VCaP (cell line): ENCODE measurements at regions not wholly inside any gene's neighbourhood (a gene's known extent, or its start where the extent isn't known, plus 50 kb on each side); places are given as distances from the start of the nearest gene placed in this dataset.

Experiments
- H3K27ac ChIP-seq: fragments of 450-650 bp; 2 replicates; pipeline ENCODE4 v1.5.1; 2017
- TF ChIP-seq, protein P1 (sequence below): fragments of 450-650 bp; conservative IDR thresholded peaks from 2 replicates; pipeline ENCODE4 v1.5.1; 2017; ENCODE audit warnings: mild to moderate bottlenecking, moderate library complexity

DNA sequence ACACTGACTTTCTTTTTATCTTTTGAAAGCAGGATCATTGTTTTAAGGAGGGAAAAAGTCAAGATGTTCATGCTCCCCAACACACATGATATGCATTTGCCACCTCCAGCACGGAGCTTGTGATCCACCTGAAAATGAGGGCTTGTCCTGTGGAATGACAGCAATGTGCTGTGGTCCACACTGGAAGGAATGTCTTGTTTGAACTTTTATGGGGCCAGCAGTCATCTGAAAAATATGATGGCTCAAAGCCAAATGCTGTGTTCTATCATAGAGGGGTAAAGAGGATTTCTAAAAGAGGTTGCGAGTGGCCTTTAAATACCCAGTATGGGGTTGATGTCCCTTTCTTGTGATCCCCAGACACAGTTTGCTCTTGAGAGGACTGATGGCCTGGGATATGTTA, 226.5 kb upstream of the SPRED2 start:
- no peak overlapping the region for H3K27ac ChIP-seq
- TF ChIP-seq, protein P1, sequence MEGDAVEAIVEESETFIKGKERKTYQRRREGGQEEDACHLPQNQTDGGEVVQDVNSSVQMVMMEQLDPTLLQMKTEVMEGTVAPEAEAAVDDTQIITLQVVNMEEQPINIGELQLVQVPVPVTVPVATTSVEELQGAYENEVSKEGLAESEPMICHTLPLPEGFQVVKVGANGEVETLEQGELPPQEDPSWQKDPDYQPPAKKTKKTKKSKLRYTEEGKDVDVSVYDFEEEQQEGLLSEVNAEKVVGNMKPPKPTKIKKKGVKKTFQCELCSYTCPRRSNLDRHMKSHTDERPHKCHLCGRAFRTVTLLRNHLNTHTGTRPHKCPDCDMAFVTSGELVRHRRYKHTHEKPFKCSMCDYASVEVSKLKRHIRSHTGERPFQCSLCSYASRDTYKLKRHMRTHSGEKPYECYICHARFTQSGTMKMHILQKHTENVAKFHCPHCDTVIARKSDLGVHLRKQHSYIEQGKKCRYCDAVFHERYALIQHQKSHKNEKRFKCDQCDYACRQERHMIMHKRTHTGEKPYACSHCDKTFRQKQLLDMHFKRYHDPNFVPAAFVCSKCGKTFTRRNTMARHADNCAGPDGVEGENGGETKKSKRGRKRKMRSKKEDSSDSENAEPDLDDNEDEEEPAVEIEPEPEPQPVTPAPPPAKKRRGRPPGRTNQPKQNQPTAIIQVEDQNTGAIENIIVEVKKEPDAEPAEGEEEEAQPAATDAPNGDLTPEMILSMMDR = no peak

DNA sequence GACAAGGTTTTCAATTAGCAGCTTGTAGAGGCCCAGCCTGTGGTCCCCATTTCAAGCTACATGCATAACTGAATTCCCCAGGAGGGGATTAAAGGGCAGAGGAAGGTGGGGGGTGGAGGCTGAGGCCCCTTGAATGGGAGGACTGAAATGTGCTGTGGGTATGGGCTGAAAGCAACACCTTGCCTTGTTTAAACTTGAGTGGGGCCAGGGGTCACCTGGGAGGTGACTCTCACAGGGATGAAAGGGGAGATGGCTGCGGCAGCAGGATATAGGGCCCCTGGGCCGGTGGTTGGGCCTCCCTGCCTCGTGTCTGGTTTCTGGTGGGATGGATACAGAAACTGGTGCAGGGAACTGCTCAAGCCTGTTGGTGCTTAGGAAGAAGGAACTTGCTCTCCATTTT, 225.9 kb upstream of the SPRED2 start:
- TF ChIP-seq, protein P1 = no peak
- no peak overlapping the region for H3K27ac ChIP-seq

DNA sequence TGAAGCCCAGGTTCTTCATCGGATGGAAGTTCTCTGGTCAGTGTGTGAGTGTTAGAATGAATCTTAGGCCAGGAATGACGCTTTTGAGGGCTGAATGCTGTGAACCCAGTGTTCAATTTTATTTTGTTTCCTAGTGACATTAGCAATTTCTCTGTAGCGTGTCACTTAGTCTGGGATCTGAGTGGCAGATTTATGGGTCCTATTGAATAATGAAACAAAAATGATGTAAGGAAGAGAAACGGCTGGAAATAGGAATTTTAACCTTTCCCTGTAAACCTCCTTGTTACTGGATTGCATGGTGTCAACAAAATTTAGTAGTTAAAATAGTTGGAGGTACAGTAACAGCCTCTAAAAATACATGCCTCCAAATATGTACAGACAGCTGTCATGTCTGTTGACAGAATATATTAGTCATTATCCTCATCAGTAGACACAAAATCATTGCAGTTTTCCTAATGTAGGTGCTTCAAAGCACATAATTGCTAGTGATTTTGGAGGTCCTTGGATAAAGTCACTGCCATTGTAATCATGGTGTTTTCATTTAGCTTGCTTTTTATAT, 223.8 kb upstream of the SPRED2 start:
- no peak overlapping the region for H3K27ac ChIP-seq
- TF ChIP-seq, protein P1 = no peak

DNA sequence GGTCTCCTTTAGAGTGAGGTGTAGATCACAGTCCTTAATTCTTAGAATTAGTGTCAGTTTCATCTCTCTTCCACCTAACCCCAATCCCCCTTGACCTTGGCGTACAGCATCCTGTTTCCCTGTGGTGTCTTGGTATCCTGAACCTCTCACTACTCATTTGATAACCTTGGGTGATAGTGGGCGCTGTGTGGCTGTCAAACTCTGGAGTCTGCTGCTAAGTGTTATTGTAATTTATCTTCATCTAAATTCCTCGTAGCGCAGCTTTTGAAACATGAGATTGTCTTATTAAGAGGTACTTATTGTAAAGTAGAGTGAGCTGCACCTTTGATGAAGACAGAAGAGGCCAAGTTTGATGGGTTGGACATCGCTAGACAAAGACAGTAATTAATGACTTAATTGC, 222.6 kb upstream of the SPRED2 start:
- H3K27ac ChIP-seq = no peak overlapping the region

DNA sequence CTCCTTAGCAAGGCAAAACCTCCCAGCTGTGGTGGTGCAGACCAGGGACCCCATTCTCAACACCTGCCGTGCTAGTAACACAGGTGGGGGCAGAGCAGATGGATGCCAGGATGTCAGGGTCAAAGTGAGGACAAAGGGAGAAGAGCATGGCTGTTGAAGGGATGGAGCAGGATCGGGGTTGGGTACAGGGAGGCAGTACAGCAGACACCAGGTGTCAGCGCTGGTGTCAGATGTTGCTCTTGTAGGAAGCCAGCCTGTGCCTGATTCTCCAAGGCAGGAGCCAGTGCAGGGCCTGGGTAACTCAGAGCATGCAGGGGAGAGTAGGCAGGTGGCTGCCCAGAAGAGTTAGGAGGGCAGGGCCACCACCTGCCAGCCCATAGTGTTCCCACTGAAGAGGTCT, 222.1 kb upstream of the SPRED2 start:
- TF ChIP-seq, protein P1 = no peak
- no peak overlapping the region for H3K27ac ChIP-seq

More for the DNA sequence above, 222.6 kb upstream of the SPRED2 start:
- TF ChIP-seq, protein P1 = no peak

DNA sequence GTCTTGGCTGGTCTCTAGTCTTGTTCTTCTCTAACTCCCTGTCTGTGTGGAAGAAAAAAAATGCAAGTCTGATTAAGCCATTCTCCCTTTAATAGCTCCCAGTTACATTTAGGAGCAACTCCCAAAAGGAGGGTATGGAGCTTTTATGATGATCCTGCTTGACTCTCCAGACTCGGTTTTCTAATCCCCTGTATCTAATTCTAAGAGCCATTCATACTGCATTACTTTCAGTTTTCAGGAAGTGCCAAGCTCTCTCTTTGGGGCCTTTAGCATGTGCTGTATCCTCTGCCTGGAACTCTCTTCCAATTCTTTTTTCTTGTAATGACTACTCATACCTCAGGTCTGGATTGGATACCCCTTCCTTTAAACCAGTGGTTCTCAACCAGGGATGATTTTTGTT, 219.7 kb upstream of the SPRED2 start:
- TF ChIP-seq, protein P1 = no peak
- H3K27ac ChIP-seq = no peak overlapping the region

DNA sequence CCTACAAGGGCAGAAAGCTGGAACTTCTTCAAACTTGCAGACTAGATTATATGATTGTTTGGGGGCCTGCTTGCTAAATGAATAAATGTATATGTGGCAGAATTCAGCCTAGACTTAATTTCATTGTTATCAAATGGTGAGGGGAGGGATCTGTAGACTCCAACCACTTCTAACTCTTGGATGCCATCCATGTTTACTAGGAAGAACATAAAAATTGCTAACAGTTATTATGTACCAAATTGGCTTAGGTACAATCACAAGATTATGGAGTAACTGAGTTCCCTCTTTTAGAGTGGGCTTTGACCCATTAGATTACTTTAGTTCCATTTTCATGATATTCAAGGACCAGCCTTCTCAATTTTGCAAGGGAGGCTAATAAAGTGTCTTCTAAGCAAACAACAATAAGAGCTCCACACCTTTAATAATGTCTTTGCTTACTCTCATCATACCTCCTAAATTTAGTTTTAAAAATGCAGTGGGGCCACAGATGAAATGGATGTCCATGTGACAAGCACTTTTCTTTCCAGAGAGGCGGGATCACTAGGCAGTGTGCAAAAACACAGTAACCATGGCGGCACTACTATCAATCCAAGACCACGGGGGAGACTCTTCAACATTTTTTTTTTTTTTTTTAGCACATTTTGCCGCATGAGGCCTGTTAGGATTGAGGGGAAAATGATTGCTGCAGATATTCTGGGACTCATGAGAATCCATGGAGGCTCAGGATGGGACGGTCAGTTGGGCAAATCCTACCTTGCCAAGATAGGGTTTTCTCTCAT, 217.6 kb upstream of the SPRED2 start:
- TF ChIP-seq, protein P1 = no peak
- no peak overlapping the region for H3K27ac ChIP-seq
